HepG2 (cell line): ENCODE measurements at regions not wholly inside any gene's neighbourhood (a gene's known extent, or its start where the extent isn't known, plus 50 kb on each side); places are given as distances from the start of the nearest gene placed in this dataset.

Source experiments
- ATAC-seq: fragments of 200-7000 bp; cut with Tn5 transposase; 3 replicates; pipeline ENCODE4 v1.9.1; 2020; ENCODE audit warnings: mild to moderate bottlenecking, moderate library complexity
- BruUV-seq: library from RNA; stranded (reverse); fragments of 400-500 nt; replicated peaks from 2 replicates; lab custom pipeline; 2021; lab: Mats Ljungman, UMichigan
- CTCF ChIA-PET: fragments of 300-600 bp; formaldehyde crosslinking; extraction: SDS; loops from one replicate; lab custom pipeline; 2021; ENCODE audit warnings: low total read pairs, inconsistent platforms, low intra/inter-chr PET ratio; lab: Yijun Ruan, JAX
- POLR2A ChIA-PET: fragments of 350-600 bp; sonication (Branson Sonifier 250); formaldehyde crosslinking; loops from one replicate; lab custom pipeline; 2020; ENCODE audit warnings: antibody characterized with exemption, inconsistent platforms; lab: Yijun Ruan, JAX
- DNase-seq: peaks from one replicate; pipeline ENCODE4 v3.0.0-alpha.2; 2015; ENCODE audit warnings: low spot score
- FAIRE-seq: peaks from 3 replicates; lab custom pipeline; 2011; peaks lifted over from hg19 to GRCh38; lab: Jason Lieb, UNC
- H2AFZ ChIP-seq: one replicate; pipeline ENCODE4 v1.6.1; 2011; ENCODE audit warnings: low read length, inconsistent platforms
- H3K27ac ChIP-seq: fragments of 300-600 bp; 3 replicates; pipeline ENCODE4 v1.8.0; 2011; ENCODE audit warnings: mixed run types, mild to moderate bottlenecking, mixed read lengths, low read length, inconsistent platforms; ENCODE audit not compliant: insufficient read depth; ENCODE audit errors: extremely low read length
- H3K27me3 ChIP-seq, 2 experiments: fragments of 200-600 bp in 1 of 2; 2 replicates in 1 of 2; 3 replicates in 1 of 2; pipeline versions ENCODE4 v1.6.0 to v1.8.0; 2011; ENCODE audit warnings: low read length in 2 of 2, mild to moderate bottlenecking in 2 of 2, moderate library complexity in 2 of 2, inconsistent platforms in 1 of 2; ENCODE audit not compliant: insufficient read depth in 2 of 2, control insufficient read depth in 1 of 2
- H3K36me3 ChIP-seq, 2 experiments: fragments of 200-600 bp in 1 of 2; replicated peaks in 1 of 2; 2 replicates in 1 of 2; 3 replicates in 1 of 2; pipeline versions ENCODE4 v1.5.1 to v1.8.0; 2011; ENCODE audit warnings: low read length in 2 of 2, inconsistent platforms in 1 of 2; ENCODE audit not compliant: insufficient read depth in 2 of 2, control insufficient read depth in 1 of 2
- H3K4me1 ChIP-seq: 2 replicates; pipeline ENCODE4 v1.5.1; 2012; ENCODE audit warnings: low read length, inconsistent platforms; ENCODE audit not compliant: insufficient read depth
- H3K4me2 ChIP-seq: 2 replicates; pipeline ENCODE4 v1.6.0; 2011; ENCODE audit warnings: low read depth, low read length, inconsistent platforms
- H3K4me3 ChIP-seq, 3 experiments: fragments of 200-600 bp in 1 of 3; sonication (generic), shearing (Covaris generic) in 1 of 3; replicated peaks in 1 of 3; 2 replicates each; pipeline ENCODE4 v1.5.1; 2011 to 2016; ENCODE audit warnings: low read length in 3 of 3, inconsistent platforms in 2 of 3, low read depth in 2 of 3, mild to moderate bottlenecking in 2 of 3, control low read depth in 1 of 3, mixed read lengths in 1 of 3; ENCODE audit not compliant: insufficient read depth in 1 of 3
- H3K79me2 ChIP-seq: one replicate; pipeline ENCODE4 v1.6.1; 2011; ENCODE audit warnings: low read length, inconsistent platforms; ENCODE audit not compliant: insufficient read depth
- H3K9ac ChIP-seq: 2 replicates; pipeline ENCODE4 v1.6.0; 2011; ENCODE audit warnings: mild to moderate bottlenecking, low read depth, low read length, inconsistent platforms; ENCODE audit not compliant: insufficient read depth
- H3K9me3 ChIP-seq: 2 replicates; pipeline ENCODE4 v1.5.1; 2012; ENCODE audit warnings: mild to moderate bottlenecking, low read length
- H4K20me1 ChIP-seq: 2 replicates; pipeline ENCODE4 v1.6.0; 2011; ENCODE audit warnings: inconsistent platforms, mild to moderate bottlenecking, low read length, moderate library complexity; ENCODE audit not compliant: insufficient read depth
- HDAC2 ChIP-seq: sonication (generic); formaldehyde crosslinking; IDR thresholded peaks from 2 replicates; pipeline ENCODE4 v1.4.0; 2020; ENCODE audit warnings: missing genetic modification reagents
- HIC2 ChIP-seq: sonication (generic); formaldehyde crosslinking; IDR thresholded peaks from 2 replicates; pipeline ENCODE4 v1.9.0; 2022; ENCODE audit warnings: low read depth, missing genetic modification reagents
- PLSCR1 ChIP-seq: sonication (generic); formaldehyde crosslinking; IDR thresholded peaks from 2 replicates; pipeline ENCODE4 v1.5.0; 2020; ENCODE audit warnings: missing genetic modification reagents, mild to moderate bottlenecking, borderline replicate concordance
- ZKSCAN1 ChIP-seq: fragments of 150-350 bp; IDR thresholded peaks from 2 replicates; pipeline ENCODE4 v1.6.1; 2014; ENCODE audit warnings: low read length
- ZNF576 ChIP-seq: sonication (generic); formaldehyde crosslinking; IDR thresholded peaks from 2 replicates; pipeline ENCODE4 v1.4.0; 2020; ENCODE audit warnings: mild to moderate bottlenecking, missing genetic modification reagents
- ZSCAN20 ChIP-seq: sonication (generic); formaldehyde crosslinking; IDR thresholded peaks from 2 replicates; pipeline ENCODE4 v1.4.0; 2020; ENCODE audit warnings: missing genetic modification reagents, mild to moderate bottlenecking, borderline replicate concordance
- WGBS: methylation state at CpG from one replicate; pipeline ENCODE4 v1.1.6; 2017; ENCODE audit warnings: low lambda C conversion rate; 5-methylcytosine and 5-hydroxymethylcytosine counted together
- in situ Hi-C: cut with HindIII; loops from 2 replicates; pipeline ENCODE4 v1.10.0; 2017; ENCODE audit warnings: low pct_unique_long_range_greater_than_20kb; ENCODE audit not compliant: extremely low pct_ligation_motif_present
- intact Hi-C: fragments of 100-400 bp; cut with micrococcal nuclease; formaldehyde crosslinking; loops from one replicate; pipeline ENCODE4 v1.10.0; 2022; ENCODE audit not compliant: unreplicated experiment

- TF ChIP-seq PLSCR1 (CRISPR knock-in tag) (no peak), HDAC2 (no peak)
These were observed 328.7 kb downstream of the CYRIA start (continued) for GRCh38 chr2:16336916-16337315.

- Histone ChIP-seq H3K9me3 (peaks cover 11% of the 10 kb centered on the region; the same call in 1 of the 2 replicates), H3K27ac (no peak overlapping the region), H3K9ac (no peak overlapping the region), H3K4me1 (no peaks in the 10 kb centered on the region), H3K27me3 (no peaks in the 10 kb centered on the region; a peak in 1 of 5 replicates), H3K36me3 (no peaks in the 10 kb centered on the region), H3K4me3 (no peak overlapping the region), H2AFZ (no peak overlapping the region), H3K4me2 (no peak overlapping the region), H4K20me1 (no peaks in the 10 kb centered on the region), H3K79me2 (no peaks in the 10 kb centered on the region)
- intact Hi-C loops (no loop called here), in situ Hi-C loops (no loop called here)
- no peak for ATAC-seq
- DNase-seq: no peak
- no TSS peak for BruUV-seq
- FAIRE-seq: no peak
- TF ChIP-seq ZNF576 (CRISPR knock-in tag): no peak
- no peak for TF ChIP-seq ZSCAN20 (CRISPR knock-in tag)
- TF ChIP-seq HIC2 (CRISPR knock-in tag): no peak
- no peak for TF ChIP-seq ZKSCAN1
- ChIA-PET CTCF (no interaction called here), POLR2A (no interaction called here)
- 7% methylated on average over 1 of the region's 1 CpG for WGBS
These were observed 329.1 kb downstream of the CYRIA start for GRCh38 chr2:16336491-16336890.
